GM12878 (cell line): ENCODE measurements at regions not wholly inside any gene's neighbourhood (a gene's known extent, or its start where the extent isn't known, plus 50 kb on each side); places are given as distances from the start of the nearest gene placed in this dataset.

ENCODE experiments used
- ATAC-seq: fragments of 200-7000 bp; cut with Tn5 transposase; 3 replicates; pipeline ENCODE4 v1.9.1; 2020; ENCODE audit warnings: mild to moderate bottlenecking, moderate library complexity
- BruUV-seq: library from RNA; stranded (reverse); fragments of 400-500 nt; replicated peaks from 2 replicates; lab custom pipeline; 2021; lab: Mats Ljungman, UMichigan
- CTCF ChIA-PET: fragments of 300-600 bp; sonication (Branson Sonifier 250); formaldehyde crosslinking; extraction: SDS; loops from one replicate; lab custom pipeline; 2021; ENCODE audit warnings: inconsistent platforms; lab: Yijun Ruan, JAX
- POLR2A ChIA-PET: fragments of 350-600 bp; formaldehyde crosslinking; extraction: SDS; loops from one replicate; lab custom pipeline; 2021; ENCODE audit warnings: inconsistent platforms; lab: Charles Lee
- RAD21 ChIA-PET: fragments of 300-600 bp; sonication (Branson Sonifier 250); formaldehyde crosslinking; loops from one replicate; lab custom pipeline; 2023; ENCODE audit warnings: antibody characterized with exemption; ENCODE audit not compliant: unreplicated experiment; lab: Charles Lee
- SMC1A ChIA-PET: fragments of 300-600 bp; sonication (Branson Sonifier 250); formaldehyde crosslinking; loops from one replicate; lab custom pipeline; 2023; ENCODE audit not compliant: unreplicated experiment, uncharacterized antibody; lab: Charles Lee
- DNase-seq: peaks from one replicate; pipeline ENCODE4 v3.0.0-alpha.2; 2011; ENCODE audit warnings: low read depth, low spot score
- FAIRE-seq: peaks from 3 replicates; lab custom pipeline; 2011; peaks lifted over from hg19 to GRCh38; lab: Jason Lieb, UNC
- H2AFZ ChIP-seq: 2 replicates; pipeline ENCODE4 v1.6.0; 2011; ENCODE audit warnings: low read depth, low read length, control low read depth; ENCODE audit not compliant: control insufficient read depth
- H3K27ac ChIP-seq: 2 replicates; pipeline ENCODE4 v1.5.1; 2011; ENCODE audit warnings: control low read depth; ENCODE audit not compliant: control insufficient read depth, insufficient read depth
- H3K27me3 ChIP-seq, 2 experiments: replicated peaks in 1 of 2; 2 replicates each; pipeline versions ENCODE4 v1.6.0 to v1.6.1; 2011; ENCODE audit warnings: low read length in 1 of 2; ENCODE audit not compliant: control insufficient read depth in 2 of 2, insufficient read depth in 2 of 2
- H3K36me3 ChIP-seq, 2 experiments: 2 replicates each; pipeline ENCODE4 v1.5.1; 2011; ENCODE audit warnings: low read length in 1 of 2; ENCODE audit not compliant: control insufficient read depth in 2 of 2, insufficient read depth in 2 of 2
- H3K4me1 ChIP-seq: 2 replicates; pipeline ENCODE4 v1.6.1; 2011; ENCODE audit warnings: mild to moderate bottlenecking, low read length, moderate library complexity, mixed read lengths; ENCODE audit not compliant: control insufficient read depth, insufficient read depth
- H3K4me2 ChIP-seq: 2 replicates; pipeline ENCODE4 v1.6.0; 2011; ENCODE audit warnings: control low read depth; ENCODE audit not compliant: control insufficient read depth, insufficient read depth
- H3K4me3 ChIP-seq: fragments of 200-600 bp; sonication (generic); 2 replicates; pipeline ENCODE4 v1.5.1; 2016
- H3K79me2 ChIP-seq: 2 replicates; pipeline ENCODE4 v1.6.0; 2011; ENCODE audit warnings: low read length; ENCODE audit not compliant: control insufficient read depth, insufficient read depth
- H3K9ac ChIP-seq: 2 replicates; pipeline ENCODE4 v1.8.0; 2011; ENCODE audit warnings: low read length, control low read depth, mixed read lengths; ENCODE audit not compliant: control insufficient read depth, insufficient read depth
- H3K9me3 ChIP-seq: replicated peaks from 3 replicates; pipeline ENCODE4 v1.5.1; 2011; ENCODE audit warnings: mild to moderate bottlenecking, low read length; ENCODE audit not compliant: control insufficient read depth, insufficient read depth
- H4K20me1 ChIP-seq: 2 replicates; pipeline ENCODE4 v1.6.0; 2011; ENCODE audit not compliant: control insufficient read depth, insufficient read depth
- E2F4 ChIP-seq: IDR thresholded peaks from 2 replicates; pipeline ENCODE4 v1.6.1; 2012; ENCODE audit warnings: low read depth, low read length, improper control_type of control experiment
- ESRRA ChIP-seq: IDR thresholded peaks from 2 replicates; pipeline ENCODE4 v1.6.1; 2012; ENCODE audit warnings: mild to moderate bottlenecking, low read length, improper control_type of control experiment
- POLR2AphosphoS5 ChIP-seq: IDR thresholded peaks from 2 replicates; pipeline ENCODE4 v1.6.1; 2011; ENCODE audit warnings: mild to moderate bottlenecking, low read length, inconsistent platforms
- SMARCA5 ChIP-seq: fragments of 450-650 bp; IDR thresholded peaks from 2 replicates; pipeline ENCODE4 v1.6.1; 2017; ENCODE audit warnings: mild to moderate bottlenecking
- SREBF2 ChIP-seq: IDR thresholded peaks from 2 replicates; pipeline ENCODE4 v1.6.1; 2012; ENCODE audit warnings: mild to moderate bottlenecking, low read length
- TBL1XR1 ChIP-seq: IDR thresholded peaks from 2 replicates; pipeline ENCODE4 v1.6.1; 2012; ENCODE audit warnings: low read depth, low read length, improper control_type of control experiment
- WGBS: methylation state at CpG from one replicate; pipeline ENCODE4 v1.1.6; 2016; ENCODE audit warnings: low lambda C conversion rate; ENCODE audit not compliant: insufficient replicate concordance, insufficient coverage; ENCODE audit errors: missing lambda C conversion rate; 5-methylcytosine and 5-hydroxymethylcytosine counted together
- in situ Hi-C: fragments of 300-500 bp; cut with MboI; formaldehyde crosslinking; loops from 9 replicates; pipeline ENCODE4 v1.14.3; 2018; ENCODE audit warnings: mixed read lengths
- intact Hi-C: fragments of 100-400 bp; cut with micrococcal nuclease; formaldehyde crosslinking; loops from one replicate; pipeline ENCODE4 v1.14.2; 2022; ENCODE audit not compliant: unreplicated experiment
- TF ChIP-seq, protein P1 (sequence below): IDR thresholded peaks from 2 replicates; pipeline ENCODE4 v1.6.1; 2012; ENCODE audit warnings: low read depth, low read length, improper control_type of control experiment

DNA sequence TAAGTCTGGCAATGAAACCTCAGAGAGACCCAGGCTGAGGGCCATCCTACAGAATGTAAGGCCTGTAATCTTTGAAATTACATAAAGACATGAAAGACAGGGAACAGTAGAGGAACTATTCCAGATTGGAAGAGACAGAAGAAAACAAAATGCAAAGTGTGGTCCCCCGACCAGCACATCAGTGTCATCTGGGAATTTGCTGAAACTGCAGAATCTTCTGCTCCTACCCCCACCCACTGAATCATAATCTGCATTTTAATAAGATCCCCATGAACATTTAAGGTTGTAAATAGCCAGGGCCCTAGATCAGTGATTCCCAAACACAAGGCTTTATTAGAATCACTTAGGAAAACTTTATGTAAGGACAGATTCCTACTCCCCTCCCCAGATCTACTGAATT lies 154.4 kb downstream of the NOC3L start:
- SMC1A ChIA-PET = interaction anchor here (1.1 kb wide), 1 partner anchor 24 kb away, joined by 3 read pairs; no protein-coding TSS in a partner anchor
- no peak overlapping the region for H3K9ac ChIP-seq
- no peaks in the 10 kb centered on the region; the same call in 2 of the 3 replicates for H3K9me3 ChIP-seq
- intact Hi-C loops (no loop called here), in situ Hi-C loops (no loop called here)
- no peak overlapping the region for H3K4me3 ChIP-seq
- POLR2A ChIA-PET = no interaction called here
- H3K27ac ChIP-seq = no peak overlapping the region
- no peaks in the 10 kb centered on the region for H4K20me1 ChIP-seq
- no peaks in the 10 kb centered on the region for H3K27me3 ChIP-seq
- BruUV-seq = no TSS peak
- DNase-seq = no peak
- TF ChIP-seq TBL1XR1 (no peak), SMARCA5 (no peak), E2F4 (no peak), POLR2AphosphoS5 (no peak), SREBF2 (no peak), ESRRA (no peak)
- TF ChIP-seq, protein P1, sequence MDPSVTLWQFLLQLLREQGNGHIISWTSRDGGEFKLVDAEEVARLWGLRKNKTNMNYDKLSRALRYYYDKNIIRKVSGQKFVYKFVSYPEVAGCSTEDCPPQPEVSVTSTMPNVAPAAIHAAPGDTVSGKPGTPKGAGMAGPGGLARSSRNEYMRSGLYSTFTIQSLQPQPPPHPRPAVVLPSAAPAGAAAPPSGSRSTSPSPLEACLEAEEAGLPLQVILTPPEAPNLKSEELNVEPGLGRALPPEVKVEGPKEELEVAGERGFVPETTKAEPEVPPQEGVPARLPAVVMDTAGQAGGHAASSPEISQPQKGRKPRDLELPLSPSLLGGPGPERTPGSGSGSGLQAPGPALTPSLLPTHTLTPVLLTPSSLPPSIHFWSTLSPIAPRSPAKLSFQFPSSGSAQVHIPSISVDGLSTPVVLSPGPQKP = no peak
- ATAC-seq = no peak
- CTCF ChIA-PET = no interaction called here
- H3K4me2 ChIP-seq = no peak overlapping the region
- H3K36me3 ChIP-seq = no peaks in the 10 kb centered on the region
- no peaks in the 10 kb centered on the region for H3K79me2 ChIP-seq
- H3K4me1 ChIP-seq = no peaks in the 10 kb centered on the region
- no peak for FAIRE-seq
- no peak overlapping the region for H2AFZ ChIP-seq
- RAD21 ChIA-PET = no interaction called here
- 0% methylated on average over 1 of the region's 1 CpG for WGBS
